ENCODE measurements at regions not wholly inside any gene's neighbourhood (a gene's known extent, or its start where the extent isn't known, plus 50 kb on each side); places are given as distances from the start of the nearest gene placed in this dataset.

DNA sequence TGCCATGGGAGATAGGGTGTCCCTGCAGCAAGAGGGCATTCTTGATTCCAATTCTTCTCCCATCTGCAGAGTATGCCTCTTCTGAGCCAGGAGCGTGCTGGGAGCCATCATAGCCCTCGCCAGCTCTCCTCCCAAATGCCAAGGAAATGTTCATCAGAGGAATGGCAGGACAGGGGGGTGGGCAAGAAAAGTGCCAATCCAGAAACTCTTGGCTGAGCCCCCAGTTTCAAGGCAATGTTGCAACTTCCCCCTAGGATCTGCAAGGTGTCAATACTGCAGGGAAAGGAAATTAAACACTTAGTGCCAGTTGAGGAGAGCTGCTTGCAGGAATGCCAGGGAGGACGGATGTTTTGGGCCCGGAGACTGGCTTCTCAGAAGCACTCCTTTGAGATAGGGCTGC lies 94.8 kb upstream of the PRDM11 start:
- Histone ChIP-seq H3K4me1 (ENCODE audit: control insufficient read depth in 1 of 2, insufficient read depth in 2 of 2, low read depth in 1 of 2, low read length in 1 of 2) (peaks cover 0 to 16% of the 10 kb centered on the region in 2 experiments; a peak in 2 of 4 replicates), H3K9me3 (no peaks in the 10 kb centered on the region), H3K79me2 (ENCODE audit: insufficient read depth) (no peaks in the 10 kb centered on the region), H3F3A (replicated peaks; ENCODE audit: insufficient read depth) (no peaks in the 10 kb centered on the region), H3K27ac (ENCODE audit: low read depth in 2 of 2, low read length in 1 of 2) (no peak overlapping the region), H2AFZ (ENCODE audit: low read depth) (no peak overlapping the region), H4K20me1 (ENCODE audit: insufficient read depth) (no peaks in the 10 kb centered on the region), H3K9ac (no peak overlapping the region), H3K36me3 (replicated peaks in 1 of 2; ENCODE audit: control insufficient read depth in 1 of 2, insufficient read depth in 2 of 2, low read length in 1 of 2) (no peaks in the 10 kb centered on the region), H3K9me2 (no peaks in the 10 kb centered on the region), H3K27me3 (ENCODE audit: insufficient read depth) (peaks cover 9% of the 10 kb centered on the region), H3K4me3 (ENCODE audit: low read depth in 2 of 2, low read length in 1 of 2) (no peak overlapping the region), H3K4me2 (no peak overlapping the region)
- 60% methylated on average over 4 of the region's 4 CpGs for WGBS (ENCODE audit: low lambda C conversion rate)
- ChIA-PET CTCF (interaction anchor here (4.9 to 5.2 kb wide), 2 partner anchors 52 to 115 kb away, joined by 23 to 28 read pairs; no protein-coding TSS in a partner anchor), POLR2A (no interaction called here)
- TF ChIP-seq NRF1 (IDR thresholded peaks at IDR 0.05; ENCODE audit: low read depth, low read length) (no peak), POLR2AphosphoS5 (IDR thresholded peaks at IDR 0.05; ENCODE audit: low read depth, low read length) (no peak), FOSL2 (IDR thresholded peaks at IDR 0.05; ENCODE audit: borderline replicate concordance, low read depth) (no peak), ELF1 (IDR thresholded peaks at IDR 0.05) (no peak), MEF2A (IDR thresholded peaks at IDR 0.05; ENCODE audit: borderline replicate concordance, low read depth) (no peak), TEAD4 (IDR thresholded peaks at IDR 0.05; ENCODE audit: borderline replicate concordance, insufficient read depth) (no peak), RCOR1 (IDR thresholded peaks at IDR 0.05; ENCODE audit: low read length) (no peak), FOXJ3 (CRISPR knock-in tag; IDR thresholded peaks at IDR 0.05) (no peak), GABPA (IDR thresholded peaks at IDR 0.05; ENCODE audit: low read depth) (no peak), EP300 (IDR thresholded peaks at IDR 0.05; ENCODE audit: borderline replicate concordance in 1 of 2, low read depth in 1 of 2, low read length in 1 of 2) (no peak)
- TF ChIP-seq, protein P1, sequence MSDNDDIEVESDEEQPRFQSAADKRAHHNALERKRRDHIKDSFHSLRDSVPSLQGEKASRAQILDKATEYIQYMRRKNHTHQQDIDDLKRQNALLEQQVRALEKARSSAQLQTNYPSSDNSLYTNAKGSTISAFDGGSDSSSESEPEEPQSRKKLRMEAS (IDR thresholded peaks at IDR 0.05; ENCODE audit: low read depth): no peak
- TF ChIP-seq, protein P2, sequence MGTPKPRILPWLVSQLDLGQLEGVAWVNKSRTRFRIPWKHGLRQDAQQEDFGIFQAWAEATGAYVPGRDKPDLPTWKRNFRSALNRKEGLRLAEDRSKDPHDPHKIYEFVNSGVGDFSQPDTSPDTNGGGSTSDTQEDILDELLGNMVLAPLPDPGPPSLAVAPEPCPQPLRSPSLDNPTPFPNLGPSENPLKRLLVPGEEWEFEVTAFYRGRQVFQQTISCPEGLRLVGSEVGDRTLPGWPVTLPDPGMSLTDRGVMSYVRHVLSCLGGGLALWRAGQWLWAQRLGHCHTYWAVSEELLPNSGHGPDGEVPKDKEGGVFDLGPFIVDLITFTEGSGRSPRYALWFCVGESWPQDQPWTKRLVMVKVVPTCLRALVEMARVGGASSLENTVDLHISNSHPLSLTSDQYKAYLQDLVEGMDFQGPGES (IDR thresholded peaks at IDR 0.05; ENCODE audit: low read depth, low read length): no peak
- TF ChIP-seq, protein P3, sequence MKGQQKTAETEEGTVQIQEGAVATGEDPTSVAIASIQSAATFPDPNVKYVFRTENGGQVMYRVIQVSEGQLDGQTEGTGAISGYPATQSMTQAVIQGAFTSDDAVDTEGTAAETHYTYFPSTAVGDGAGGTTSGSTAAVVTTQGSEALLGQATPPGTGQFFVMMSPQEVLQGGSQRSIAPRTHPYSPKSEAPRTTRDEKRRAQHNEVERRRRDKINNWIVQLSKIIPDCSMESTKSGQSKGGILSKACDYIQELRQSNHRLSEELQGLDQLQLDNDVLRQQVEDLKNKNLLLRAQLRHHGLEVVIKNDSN (IDR thresholded peaks at IDR 0.05; ENCODE audit: borderline replicate concordance, low read depth): no peak
- TF ChIP-seq, protein P4, sequence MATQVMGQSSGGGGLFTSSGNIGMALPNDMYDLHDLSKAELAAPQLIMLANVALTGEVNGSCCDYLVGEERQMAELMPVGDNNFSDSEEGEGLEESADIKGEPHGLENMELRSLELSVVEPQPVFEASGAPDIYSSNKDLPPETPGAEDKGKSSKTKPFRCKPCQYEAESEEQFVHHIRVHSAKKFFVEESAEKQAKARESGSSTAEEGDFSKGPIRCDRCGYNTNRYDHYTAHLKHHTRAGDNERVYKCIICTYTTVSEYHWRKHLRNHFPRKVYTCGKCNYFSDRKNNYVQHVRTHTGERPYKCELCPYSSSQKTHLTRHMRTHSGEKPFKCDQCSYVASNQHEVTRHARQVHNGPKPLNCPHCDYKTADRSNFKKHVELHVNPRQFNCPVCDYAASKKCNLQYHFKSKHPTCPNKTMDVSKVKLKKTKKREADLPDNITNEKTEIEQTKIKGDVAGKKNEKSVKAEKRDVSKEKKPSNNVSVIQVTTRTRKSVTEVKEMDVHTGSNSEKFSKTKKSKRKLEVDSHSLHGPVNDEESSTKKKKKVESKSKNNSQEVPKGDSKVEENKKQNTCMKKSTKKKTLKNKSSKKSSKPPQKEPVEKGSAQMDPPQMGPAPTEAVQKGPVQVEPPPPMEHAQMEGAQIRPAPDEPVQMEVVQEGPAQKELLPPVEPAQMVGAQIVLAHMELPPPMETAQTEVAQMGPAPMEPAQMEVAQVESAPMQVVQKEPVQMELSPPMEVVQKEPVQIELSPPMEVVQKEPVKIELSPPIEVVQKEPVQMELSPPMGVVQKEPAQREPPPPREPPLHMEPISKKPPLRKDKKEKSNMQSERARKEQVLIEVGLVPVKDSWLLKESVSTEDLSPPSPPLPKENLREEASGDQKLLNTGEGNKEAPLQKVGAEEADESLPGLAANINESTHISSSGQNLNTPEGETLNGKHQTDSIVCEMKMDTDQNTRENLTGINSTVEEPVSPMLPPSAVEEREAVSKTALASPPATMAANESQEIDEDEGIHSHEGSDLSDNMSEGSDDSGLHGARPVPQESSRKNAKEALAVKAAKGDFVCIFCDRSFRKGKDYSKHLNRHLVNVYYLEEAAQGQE (IDR thresholded peaks at IDR 0.05; ENCODE audit: low read depth, low read length): no peak
- DNase-seq: no peak

Data from SK-N-SH (cell line).